Upper lobe of left lung (tissue), 6 donors: ENCODE measurements at regions not wholly inside any gene's neighbourhood (a gene's known extent, or its start where the extent isn't known, plus 50 kb on each side); places are given as distances from the start of the nearest gene placed in this dataset.

ENCODE experiments used
- ATAC-seq, 2 donors: fragments of 200-7000 bp; cut with Tn5 transposase; one replicate each; pipeline ENCODE4 v1.9.1; 2022; ENCODE audit warnings: mild to moderate bottlenecking in 2 of 2, moderate library complexity in 2 of 2; ENCODE audit not compliant: low FRiP score in 2 of 2
- DNase-seq, 2 donors: peaks; one replicate each; pipeline ENCODE4 v3.0.0-alpha.2; 2019 to 2020
- H3K27ac ChIP-seq, 4 donors: fragments of 200-600 bp; sonication (generic); one replicate each; pipeline ENCODE4 v1.5.1; 2016 to 2019
- H3K27me3 ChIP-seq, 4 donors: fragments of 200-600 bp; sonication (generic); one replicate each; pipeline ENCODE4 v1.5.1; 2017 to 2019
- H3K36me3 ChIP-seq, 4 donors: fragments of 200-600 bp; sonication (generic); one replicate each; pipeline ENCODE4 v1.5.1; 2016 to 2019
- H3K4me1 ChIP-seq, 4 donors: fragments of 200-600 bp; sonication (generic); one replicate each; pipeline ENCODE4 v1.5.1; 2018 to 2019
- H3K4me3 ChIP-seq, 4 donors: fragments of 200-600 bp; sonication (generic); one replicate each; pipeline ENCODE4 v1.5.1; 2017 to 2019; ENCODE audit warnings: mild to moderate bottlenecking in 2 of 4, moderate library complexity in 1 of 4
- H3K9me3 ChIP-seq, 4 donors: fragments of 200-600 bp; sonication (generic); one replicate each; pipeline ENCODE4 v1.5.1; 2018 to 2019
- CTCF ChIP-seq, 6 experiments: fragments of 450-650 bp in 4 of 6; fragments of 200-600 bp in 2 of 6; sonication (generic) in 2 of 6; IDR thresholded peaks; one replicate each; pipeline ENCODE4 v1.5.1; 2016 to 2019; ENCODE audit warnings: antibody characterized with exemption in 6 of 6
- EP300 ChIP-seq, 4 donors: sonication (generic); formaldehyde crosslinking; IDR thresholded peaks; one replicate each; pipeline ENCODE4 v1.5.1; 2017; ENCODE audit warnings: antibody characterized with exemption in 4 of 4, control low read depth in 2 of 4
- POLR2A ChIP-seq, 4 donors: fragments of 450-650 bp; IDR thresholded peaks; one replicate each; pipeline ENCODE4 v1.5.1; 2016 to 2017; ENCODE audit warnings: antibody characterized with exemption in 4 of 4, mild to moderate bottlenecking in 2 of 4
- POLR2AphosphoS5 ChIP-seq, 2 donors: sonication (generic); formaldehyde crosslinking; IDR thresholded peaks; one replicate each; pipeline ENCODE4 v1.5.1; 2017; ENCODE audit warnings: antibody characterized with exemption in 2 of 2
- WGBS, 2 donors: methylation state at CpG; one replicate each; pipeline ENCODE4 v1.1.5; 2017 to 2018; 5-methylcytosine and 5-hydroxymethylcytosine counted together
- donor health status: DM: no; HTN: no; CAD: no; lungs with moderate emphysema.
- donor health status: DM: no; HTN: yes; CAD: no; lungs with severe emphysema.

DNA sequence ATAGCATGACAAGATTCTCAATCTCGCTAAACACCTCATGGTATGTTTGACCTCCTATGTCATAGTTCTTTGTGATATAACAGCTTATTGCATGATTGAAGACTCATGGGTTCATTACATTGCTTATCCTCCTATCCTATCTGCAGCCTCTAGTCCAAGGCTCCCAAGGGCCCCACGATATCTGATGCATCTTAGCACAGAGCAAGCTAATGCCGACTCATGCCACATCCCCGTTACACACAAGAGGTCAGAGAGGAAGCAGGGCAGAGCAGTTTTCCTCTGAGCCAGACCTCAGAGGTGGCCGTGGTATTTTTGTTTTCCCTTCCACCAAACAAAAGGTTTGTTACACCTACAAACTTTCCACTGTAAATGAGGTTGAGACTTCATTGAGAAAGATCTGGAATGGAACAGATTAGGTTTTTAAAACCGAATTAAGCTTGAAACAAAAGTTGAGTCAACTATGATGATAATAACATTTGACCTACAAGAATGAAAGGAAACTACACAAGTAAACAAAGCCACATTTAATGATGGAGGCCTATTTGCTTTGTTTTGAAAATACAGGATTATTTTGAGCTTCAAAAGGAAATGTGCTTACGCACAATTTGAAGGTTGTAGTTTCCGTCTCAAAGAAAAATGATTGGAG is 133.9 kb upstream of the MYLIP start:
- H3K27me3 ChIP-seq = no peaks in the 10 kb centered on the region
- no peaks in the 10 kb centered on the region for H3K9me3 ChIP-seq
- TF ChIP-seq EP300 (IDR thresholded peaks at IDR 0.05) (peak in 1 of 4 donors; percentile 25), POLR2A (IDR thresholded peaks at IDR 0.05) (no peak)
- no peak for DNase-seq
- 58 to 66% methylated on average over 8 of the region's 8 CpGs for WGBS, 2 donors
- H3K36me3 ChIP-seq = no peaks in the 10 kb centered on the region
- no peak for ATAC-seq
- peak overlapping the region in 3 of 4 donors; percentile 13 to 61 (median 20) for H3K27ac ChIP-seq
- no peak overlapping the region for H3K4me3 ChIP-seq
- peaks cover 0 to 27% (median 21%) of the 10 kb centered on the region in 4 donors for H3K4me1 ChIP-seq

DNA sequence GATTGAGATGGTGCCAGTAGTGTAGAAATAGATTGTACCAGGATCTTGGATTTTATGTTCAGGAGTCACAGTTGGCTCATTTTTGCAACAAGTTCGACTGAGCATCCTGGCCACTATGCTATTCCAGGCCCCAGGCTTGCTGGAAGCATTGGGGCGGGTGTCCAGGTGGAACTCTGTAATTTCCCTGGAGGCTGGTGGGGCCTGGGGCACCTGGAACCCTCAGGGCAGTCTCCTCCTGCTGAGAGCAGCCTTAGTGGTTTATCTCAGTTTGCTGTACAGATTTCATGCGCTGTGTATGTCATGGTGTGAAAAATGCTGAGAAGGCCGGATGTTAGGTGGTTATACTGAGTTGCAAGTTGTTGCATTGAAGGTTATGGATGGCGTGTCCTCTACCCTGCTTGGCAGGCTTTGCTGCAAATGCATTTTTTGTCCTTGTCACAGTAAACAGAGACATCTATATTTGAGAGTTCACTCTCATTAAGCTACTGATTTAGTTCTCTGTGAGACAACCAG is 135.1 kb upstream of the MYLIP start:
- TF ChIP-seq EP300 (IDR thresholded peaks at IDR 0.05) (no peak), CTCF (IDR thresholded peaks at IDR 0.05) (no peak), POLR2AphosphoS5 (IDR thresholded peaks at IDR 0.05) (no peak), POLR2A (IDR thresholded peaks at IDR 0.05) (no peak)
- Histone ChIP-seq H3K4me3 (no peak overlapping the region), H3K9me3 (no peaks in the 10 kb centered on the region), H3K27ac (peak overlapping the region in 1 of 4 donors; percentile 13), H3K27me3 (no peaks in the 10 kb centered on the region), H3K36me3 (no peaks in the 10 kb centered on the region), H3K4me1 (peaks cover 0 to 27% (median 21%) of the 10 kb centered on the region in 4 donors)
- no peak for ATAC-seq
- WGBS, 2 donors = 92 to 94% methylated on average over 5 of the region's 5 CpGs
- no peak for DNase-seq

- no peaks in the 10 kb centered on the region for H3K9me3 ChIP-seq
- 92 to 100% methylated on average over 2 of the region's 2 CpGs for WGBS, 2 donors
- H3K4me3 ChIP-seq = no peak overlapping the region
- no peak for DNase-seq
- no peak overlapping the region for H3K27ac ChIP-seq
- ATAC-seq = no peak
- H3K27me3 ChIP-seq = no peaks in the 10 kb centered on the region
- H3K36me3 ChIP-seq = no peaks in the 10 kb centered on the region
- TF ChIP-seq POLR2A (IDR thresholded peaks at IDR 0.05) = no peak
- TF ChIP-seq CTCF (IDR thresholded peaks at IDR 0.05) = no peak
- TF ChIP-seq EP300 (IDR thresholded peaks at IDR 0.05) = no peak
- TF ChIP-seq POLR2AphosphoS5 (IDR thresholded peaks at IDR 0.05) = no peak
- H3K4me1 ChIP-seq = peaks cover 0 to 13% (median 4%) of the 10 kb centered on the region in 4 donors
Measured at GRCh38 chr6:15990179-15990578, 138.7 kb upstream of the MYLIP start.

- DNase-seq (no peak), ATAC-seq (no peak)
- no peaks in the 10 kb centered on the region for H3K9me3 ChIP-seq
- H3K4me1 ChIP-seq = peaks cover 0 to 10% (median 7%) of the 10 kb centered on the region in 4 donors
- WGBS, 2 donors = 86 to 100% methylated on average over 2 of the region's 2 CpGs
- no peak overlapping the region for H3K4me3 ChIP-seq
- no peaks in the 10 kb centered on the region for H3K36me3 ChIP-seq
- H3K27me3 ChIP-seq = no peaks in the 10 kb centered on the region
- no peak overlapping the region for H3K27ac ChIP-seq
- TF ChIP-seq EP300 (IDR thresholded peaks at IDR 0.05) = no peak
- TF ChIP-seq CTCF (IDR thresholded peaks at IDR 0.05) = no peak
- no peak for TF ChIP-seq POLR2AphosphoS5 (IDR thresholded peaks at IDR 0.05)
- no peak for TF ChIP-seq POLR2A (IDR thresholded peaks at IDR 0.05)
Measured at GRCh38 chr6:15989397-15989796, 139.5 kb upstream of the MYLIP start.

GRCh38 chr6:15987569-15987968 is 141.3 kb upstream of the MYLIP start:
- no peaks in the 10 kb centered on the region for H3K9me3 ChIP-seq
- H3K27ac ChIP-seq = no peak overlapping the region
- no peaks in the 10 kb centered on the region for H3K36me3 ChIP-seq
- H3K4me1 ChIP-seq = peaks cover 0 to 5% (median 2%) of the 10 kb centered on the region in 4 donors
- TF ChIP-seq EP300 (IDR thresholded peaks at IDR 0.05) = no peak
- no peak for TF ChIP-seq POLR2AphosphoS5 (IDR thresholded peaks at IDR 0.05)
- no peak for TF ChIP-seq CTCF (IDR thresholded peaks at IDR 0.05)
- no peak for TF ChIP-seq POLR2A (IDR thresholded peaks at IDR 0.05)
- ATAC-seq (no peak), DNase-seq (no peak)
- H3K27me3 ChIP-seq = no peaks in the 10 kb centered on the region
- 63 to 65% methylated on average over 6 of the region's 6 CpGs for WGBS, 2 donors
- H3K4me3 ChIP-seq = no peak overlapping the region
